ENCODE measurements at regions not wholly inside any gene's neighbourhood (a gene's known extent, or its start where the extent isn't known, plus 50 kb on each side); places are given as distances from the start of the nearest gene placed in this dataset.

GRCh38 chr14:99072956-99073355 is 199.0 kb downstream of the BCL11B start:
- TF ChIP-seq CTCF (IDR thresholded peaks at IDR 0.05) (no peak), AFF4 (CRISPR knock-in tag; IDR thresholded peaks at IDR 0.05; ENCODE audit: borderline replicate concordance) (no peak), TEAD1 (CRISPR knock-in tag; IDR thresholded peaks at IDR 0.05) (no peak), MLX (CRISPR knock-in tag; IDR thresholded peaks at IDR 0.05) (no peak)

All from WTC11 (cell line).